CD14-positive monocyte (primary cell): ENCODE measurements at regions not wholly inside any gene's neighbourhood (a gene's known extent, or its start where the extent isn't known, plus 50 kb on each side); places are given as distances from the start of the nearest gene placed in this dataset.

Experiments used
- DNase-seq, 3 donors: peaks; one replicate each; pipeline ENCODE4 v3.0.0-alpha.2; 2011 to 2022
- H2AFZ ChIP-seq: 2 replicates; pipeline ENCODE4 v1.6.0; 2012; ENCODE audit warnings: mild to moderate bottlenecking, low read depth, low read length, inconsistent platforms; ENCODE audit not compliant: insufficient read depth, poor library complexity, severe bottlenecking
- H3K27ac ChIP-seq, 2 donors: 1 replicate in 1 of 2; 2 replicates in 1 of 2; pipeline ENCODE4 v1.5.1; 2012 to 2013; ENCODE audit warnings: low read length in 2 of 2, control low read depth in 1 of 2, inconsistent platforms in 1 of 2, low read depth in 1 of 2, mild to moderate bottlenecking in 1 of 2
- H3K27me3 ChIP-seq, 2 donors: one replicate each; pipeline versions ENCODE4 v1.6.0 to v1.6.1; 2011 to 2013; ENCODE audit warnings: low read length in 2 of 2; ENCODE audit not compliant: control insufficient read depth in 2 of 2, insufficient read depth in 2 of 2
- H3K36me3 ChIP-seq, 2 donors: replicated peaks in 1 of 2; 1 replicate in 1 of 2; 2 replicates in 1 of 2; pipeline versions ENCODE4 v1.5.1 to v1.6.1; 2012 to 2013; ENCODE audit warnings: low read length in 2 of 2, control low read depth in 1 of 2, inconsistent platforms in 1 of 2, mild to moderate bottlenecking in 1 of 2; ENCODE audit not compliant: insufficient read depth in 2 of 2, control insufficient read depth in 1 of 2
- H3K4me1 ChIP-seq, 2 donors: 1 replicate in 1 of 2; 2 replicates in 1 of 2; pipeline versions ENCODE4 v1.5.1 to v1.6.1; 2012 to 2013; ENCODE audit warnings: low read length in 2 of 2, control low read depth in 1 of 2, inconsistent platforms in 1 of 2, mild to moderate bottlenecking in 1 of 2, moderate library complexity in 1 of 2; ENCODE audit not compliant: insufficient read depth in 2 of 2, control insufficient read depth in 1 of 2
- H3K4me2 ChIP-seq: replicated peaks from 2 replicates; pipeline ENCODE3; 2012; ENCODE audit warnings: low read length, moderate library complexity, mild to moderate bottlenecking; ENCODE audit not compliant: poor library complexity, severe bottlenecking; ENCODE audit errors: extremely low read depth
- H3K4me3 ChIP-seq, 3 experiments: fragments of 200-600 bp in 1 of 3; sonication (generic) in 1 of 3; replicated peaks in 1 of 3; 1 replicate in 2 of 3; 2 replicates in 1 of 3; pipeline ENCODE4 v1.5.1; 2011 to 2013; ENCODE audit warnings: low read length in 3 of 3, mild to moderate bottlenecking in 3 of 3, control low read depth in 2 of 3, low read depth in 2 of 3, inconsistent platforms in 1 of 3, moderate library complexity in 1 of 3
- H3K79me2 ChIP-seq: 2 replicates; pipeline ENCODE4 v1.6.0; 2012; ENCODE audit warnings: mild to moderate bottlenecking, control low read depth, inconsistent platforms, low read length, moderate library complexity; ENCODE audit not compliant: insufficient read depth
- H3K9ac ChIP-seq: 2 replicates; pipeline ENCODE4 v1.6.0; 2017; ENCODE audit warnings: low read length, mild to moderate bottlenecking; ENCODE audit not compliant: insufficient read depth, poor library complexity, severe bottlenecking
- H3K9me3 ChIP-seq, 2 donors: replicated peaks in 1 of 2; 1 replicate in 1 of 2; 2 replicates in 1 of 2; pipeline versions ENCODE4 v1.5.1 to v1.6.1; 2012 to 2013; ENCODE audit warnings: low read length in 2 of 2, control low read depth in 1 of 2; ENCODE audit not compliant: control insufficient read depth in 1 of 2, insufficient read depth in 1 of 2
- H4K20me1 ChIP-seq: 2 replicates; pipeline ENCODE4 v1.6.0; 2012; ENCODE audit warnings: mild to moderate bottlenecking, low read length, control low read depth, moderate library complexity; ENCODE audit not compliant: insufficient read depth
- H3K27ac Mint-ChIP-seq, 7 donors: one replicate each; pipeline ENCODE4 v1.8.0; 2020; ENCODE audit warnings: mild to moderate bottlenecking in 7 of 7, mixed read lengths in 7 of 7, moderate library complexity in 6 of 7, inconsistent platforms in 2 of 7
- H3K27me3 Mint-ChIP-seq, 3 donors: one replicate each; pipeline ENCODE4 v1.8.0; 2021 to 2022; ENCODE audit warnings: low read depth in 3 of 3, mild to moderate bottlenecking in 3 of 3, mixed read lengths in 3 of 3, moderate library complexity in 3 of 3, inconsistent platforms in 1 of 3
- H3K36me3 Mint-ChIP-seq, 2 donors: one replicate each; pipeline ENCODE4 v1.8.0; 2020; ENCODE audit warnings: mixed read lengths in 2 of 2, inconsistent platforms in 1 of 2, mild to moderate bottlenecking in 1 of 2
- H3K4me1 Mint-ChIP-seq: one replicate; pipeline ENCODE4 v1.8.0; 2020; ENCODE audit warnings: mild to moderate bottlenecking, mixed read lengths
- H3K4me3 Mint-ChIP-seq, 2 donors: one replicate each; pipeline ENCODE4 v1.8.0; 2020; ENCODE audit warnings: mild to moderate bottlenecking in 2 of 2, mixed read lengths in 2 of 2, moderate library complexity in 1 of 2
- H3K9me3 Mint-ChIP-seq, 7 donors: one replicate each; pipeline ENCODE4 v1.8.0; 2020 to 2022; ENCODE audit warnings: mixed read lengths in 7 of 7, mild to moderate bottlenecking in 6 of 7, moderate library complexity in 6 of 7, inconsistent platforms in 2 of 7
- WGBS: methylation state at CpG from one replicate; pipeline ENCODE4 v1.1.5; 2013; ENCODE audit warnings: missing lambda C conversion rate; ENCODE audit not compliant: insufficient coverage; 5-methylcytosine and 5-hydroxymethylcytosine counted together
- intact Hi-C, 2 donors: fragments of 100-400 bp; cut with micrococcal nuclease; formaldehyde crosslinking; loops; one replicate each; pipeline versions ENCODE4 v1.15.0 to v1.15.1; 2023
- TF ChIP-seq, protein P1 (sequence below): fragments of 200-600 bp; IDR thresholded peaks from one replicate; pipeline ENCODE4 v1.8.0; 2022; ENCODE audit warnings: antibody characterized with exemption, mild to moderate bottlenecking

DNA sequence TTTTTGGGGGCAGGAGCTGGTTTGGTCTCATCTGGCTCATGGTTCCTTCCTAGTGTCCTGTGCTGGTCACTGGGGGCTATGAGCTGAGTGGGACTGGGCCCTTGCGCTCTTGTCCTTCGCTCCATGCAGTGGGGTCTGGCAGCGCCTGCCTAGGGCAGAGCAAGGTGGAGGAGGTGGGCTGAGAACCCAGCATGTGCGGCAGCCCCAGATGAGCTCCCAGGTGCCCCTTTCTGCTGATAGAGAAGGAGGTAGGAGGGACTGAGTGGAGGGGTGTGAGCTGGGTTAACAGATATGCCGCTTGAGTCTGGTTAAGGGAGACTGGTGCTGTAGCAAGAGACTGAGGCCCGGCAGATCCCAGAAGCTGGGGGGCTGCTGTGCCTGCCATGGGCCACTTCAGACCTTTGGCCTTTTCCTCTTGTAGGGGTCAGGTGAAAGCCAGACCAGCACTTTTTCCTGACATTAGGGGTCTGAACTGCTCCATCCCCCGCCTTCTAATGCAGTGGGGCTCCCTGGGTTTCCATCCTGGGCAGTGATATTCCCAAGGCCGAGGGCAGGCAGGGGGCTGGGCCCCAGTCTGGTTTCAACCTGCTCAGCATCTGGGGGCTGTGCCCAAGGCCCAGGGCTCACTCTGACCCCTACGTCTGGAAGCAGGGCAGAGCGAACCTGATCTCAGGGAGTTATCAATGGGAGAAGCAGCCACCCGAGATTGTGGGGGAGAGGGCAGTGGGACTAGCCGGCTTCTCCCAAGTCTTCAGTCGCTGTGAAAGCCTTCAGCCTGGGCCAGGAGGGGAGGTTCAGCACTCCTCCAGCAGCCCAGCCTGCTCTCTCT, 62.9 kb upstream of the PRR23C start:
- H3K4me1 Mint-ChIP-seq: peaks cover 7% of the 10 kb centered on the region
- intact Hi-C loops: no loop called here
- H3K9me3 Mint-ChIP-seq: no peaks in the 10 kb centered on the region
- Histone ChIP-seq H3K36me3 (no peaks in the 10 kb centered on the region), H2AFZ (no peak overlapping the region), H3K27me3 (no peaks in the 10 kb centered on the region), H4K20me1 (no peaks in the 10 kb centered on the region), H3K4me2 (no peak overlapping the region), H3K79me2 (no peaks in the 10 kb centered on the region), H3K4me1 (no peaks in the 10 kb centered on the region), H3K27ac (no peak overlapping the region), H3K9ac (no peak overlapping the region), H3K4me3 (no peak overlapping the region), H3K9me3 (no peaks in the 10 kb centered on the region)
- DNase-seq: no peak
- H3K27me3 Mint-ChIP-seq: peaks cover 2 to 6% (median 4%) of the 10 kb centered on the region in 3 donors
- no peak overlapping the region for H3K4me3 Mint-ChIP-seq
- TF ChIP-seq, protein P1, sequence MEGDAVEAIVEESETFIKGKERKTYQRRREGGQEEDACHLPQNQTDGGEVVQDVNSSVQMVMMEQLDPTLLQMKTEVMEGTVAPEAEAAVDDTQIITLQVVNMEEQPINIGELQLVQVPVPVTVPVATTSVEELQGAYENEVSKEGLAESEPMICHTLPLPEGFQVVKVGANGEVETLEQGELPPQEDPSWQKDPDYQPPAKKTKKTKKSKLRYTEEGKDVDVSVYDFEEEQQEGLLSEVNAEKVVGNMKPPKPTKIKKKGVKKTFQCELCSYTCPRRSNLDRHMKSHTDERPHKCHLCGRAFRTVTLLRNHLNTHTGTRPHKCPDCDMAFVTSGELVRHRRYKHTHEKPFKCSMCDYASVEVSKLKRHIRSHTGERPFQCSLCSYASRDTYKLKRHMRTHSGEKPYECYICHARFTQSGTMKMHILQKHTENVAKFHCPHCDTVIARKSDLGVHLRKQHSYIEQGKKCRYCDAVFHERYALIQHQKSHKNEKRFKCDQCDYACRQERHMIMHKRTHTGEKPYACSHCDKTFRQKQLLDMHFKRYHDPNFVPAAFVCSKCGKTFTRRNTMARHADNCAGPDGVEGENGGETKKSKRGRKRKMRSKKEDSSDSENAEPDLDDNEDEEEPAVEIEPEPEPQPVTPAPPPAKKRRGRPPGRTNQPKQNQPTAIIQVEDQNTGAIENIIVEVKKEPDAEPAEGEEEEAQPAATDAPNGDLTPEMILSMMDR: no peak
- WGBS: 94% methylated on average over 10 of the region's 13 CpGs
- no peaks in the 10 kb centered on the region for H3K36me3 Mint-ChIP-seq
- no peak overlapping the region for H3K27ac Mint-ChIP-seq

DNA sequence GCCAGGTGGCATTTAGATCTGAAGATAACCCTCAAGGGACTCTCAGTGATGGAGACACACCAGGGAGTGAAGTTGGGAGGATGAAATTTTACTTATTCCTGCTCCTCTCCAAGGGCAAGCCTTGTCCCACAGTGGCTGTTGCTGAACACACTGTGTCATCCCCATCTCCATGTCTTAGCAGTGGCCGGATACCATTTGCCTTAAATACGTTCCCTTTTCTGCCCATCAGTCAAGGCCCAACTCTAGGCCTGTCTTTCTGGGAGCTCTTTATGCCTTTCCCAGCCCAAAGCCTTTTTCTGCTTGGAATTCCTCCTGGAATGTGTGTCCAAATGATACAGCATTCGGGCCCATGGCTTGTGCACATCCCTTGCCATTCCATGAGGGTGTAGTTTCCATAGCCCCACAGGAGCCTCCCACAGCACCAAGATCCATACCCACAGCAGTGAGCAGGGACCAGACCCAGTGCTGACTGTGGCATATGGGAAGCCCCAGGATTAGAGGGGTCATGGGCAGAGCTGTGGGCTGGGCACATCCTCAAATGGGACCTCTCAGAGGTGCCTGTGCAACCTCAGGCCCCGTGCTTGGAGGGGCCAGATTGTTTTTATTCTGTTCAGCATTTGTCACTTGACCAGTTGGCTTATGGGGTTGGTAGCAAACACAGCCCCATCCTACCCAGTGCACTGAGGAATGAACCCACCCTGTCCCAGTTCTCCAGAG, 63.7 kb upstream of the PRR23C start:
- H3K36me3 Mint-ChIP-seq: no peaks in the 10 kb centered on the region
- WGBS: 87% methylated on average over 3 of the region's 4 CpGs
- Histone ChIP-seq H3K4me1 (no peaks in the 10 kb centered on the region), H3K9ac (no peak overlapping the region), H3K36me3 (no peaks in the 10 kb centered on the region), H3K27ac (no peak overlapping the region), H3K4me2 (no peak overlapping the region), H3K9me3 (no peaks in the 10 kb centered on the region), H3K27me3 (no peaks in the 10 kb centered on the region), H3K4me3 (no peak overlapping the region), H3K79me2 (no peaks in the 10 kb centered on the region), H2AFZ (no peak overlapping the region), H4K20me1 (no peaks in the 10 kb centered on the region)
- H3K4me3 Mint-ChIP-seq: no peak overlapping the region
- no peaks in the 10 kb centered on the region for H3K9me3 Mint-ChIP-seq
- DNase-seq: no peak
- peaks cover 2 to 4% (median 4%) of the 10 kb centered on the region in 3 donors for H3K27me3 Mint-ChIP-seq
- TF ChIP-seq, protein P1: no peak
- H3K27ac Mint-ChIP-seq: no peak overlapping the region
- peaks cover 7% of the 10 kb centered on the region for H3K4me1 Mint-ChIP-seq
- intact Hi-C loops: no loop called here
